ENCODE measurements at regions not wholly inside any gene's neighbourhood (a gene's known extent, or its start where the extent isn't known, plus 50 kb on each side); places are given as distances from the start of the nearest gene placed in this dataset.
"Not testable (repeated sequence)": the region's sequence is repeated elsewhere in the genome, so short reads cannot be mapped to it uniquely, and the experiment has no call there.

DNA sequence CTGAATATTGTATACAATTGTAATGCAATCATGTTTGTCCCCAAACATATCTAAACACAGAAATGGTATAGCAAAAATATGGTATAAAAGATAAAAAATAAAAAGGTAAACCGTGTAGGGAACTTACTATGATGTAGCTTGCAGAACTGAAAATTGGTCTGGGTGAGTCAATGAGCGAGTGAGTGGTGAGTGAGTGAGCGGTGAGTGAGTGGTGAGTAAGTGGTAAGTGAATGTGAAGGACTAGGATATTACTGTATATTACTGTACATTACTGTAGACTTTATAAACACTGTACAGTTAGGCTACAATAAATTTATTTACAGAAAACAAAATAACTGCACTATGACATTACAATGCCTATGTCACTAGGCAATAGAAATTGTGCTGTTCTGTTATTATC, 1163.2 kb upstream of the SORCS1 start:
- no peak for DNase-seq (ENCODE audit: low read depth in 6 of 9, low spot score in 9 of 9)
- Histone ChIP-seq H3K27me3 (ENCODE audit: control insufficient read depth in 2 of 2, insufficient read depth in 1 of 2, low read length in 1 of 2) (no peaks in the 10 kb centered on the region), H3K27ac (ENCODE audit: low read depth in 1 of 2, low read length in 1 of 2) (no peak overlapping the region), H3K36me3 (ENCODE audit: control insufficient read depth in 2 of 2, insufficient read depth in 2 of 2, low read length in 1 of 2) (no peaks in the 10 kb centered on the region), H3K9me3 (ENCODE audit: control insufficient read depth in 2 of 2, insufficient read depth in 1 of 2, low read length in 1 of 2) (no peaks in the 10 kb centered on the region), H3K4me3 (ENCODE audit: low read length in 2 of 2) (no peak overlapping the region), H3K4me1 (ENCODE audit: control insufficient read depth in 2 of 2, insufficient read depth in 2 of 2, low read length in 2 of 2) (no peaks in the 10 kb centered on the region)
- whole genome bisulfite sequencing = 94% methylated on average over 3 of the region's 3 CpGs

DNA sequence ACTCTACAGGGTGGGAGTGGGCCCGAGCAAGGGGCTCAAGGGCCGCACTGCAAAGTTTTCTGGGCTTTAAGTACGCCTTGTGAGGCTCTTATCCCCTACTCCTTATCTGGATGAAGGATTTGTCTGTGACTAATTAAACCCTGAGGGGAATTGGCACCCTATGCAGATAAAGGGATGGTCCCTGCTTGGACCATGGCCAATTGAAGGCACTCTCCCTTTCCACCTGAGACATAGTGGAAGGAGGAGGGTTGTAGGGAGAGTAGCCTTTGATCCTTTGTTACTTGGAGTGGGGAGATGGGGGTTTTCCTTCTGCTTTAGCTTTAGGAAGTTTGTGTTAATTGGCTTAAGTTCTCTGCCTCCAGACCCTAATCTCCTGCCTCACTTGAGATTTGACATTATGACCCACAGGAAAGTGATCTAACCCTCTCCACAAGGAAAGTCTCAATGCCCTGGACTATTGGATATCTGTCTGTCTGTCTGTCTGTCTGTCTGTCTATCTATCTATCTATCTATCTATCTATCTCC, 1158.8 kb upstream of the SORCS1 start:
- no peak for DNase-seq (ENCODE audit: low read depth in 6 of 9, low spot score in 9 of 9)
- H3K36me3 ChIP-seq (ENCODE audit: control insufficient read depth in 2 of 2, insufficient read depth in 2 of 2, low read length in 1 of 2) = no peaks in the 10 kb centered on the region
- no peak overlapping the region for H3K27ac ChIP-seq (ENCODE audit: low read depth in 1 of 2, low read length in 1 of 2)
- no peak overlapping the region for H3K4me3 ChIP-seq (ENCODE audit: low read length in 2 of 2)
- H3K9me3 ChIP-seq (ENCODE audit: control insufficient read depth in 2 of 2, insufficient read depth in 1 of 2, low read length in 1 of 2) = no peaks in the 10 kb centered on the region
- no peaks in the 10 kb centered on the region for H3K4me1 ChIP-seq (ENCODE audit: control insufficient read depth in 2 of 2, insufficient read depth in 2 of 2, low read length in 2 of 2)
- 58% methylated on average over 3 of the region's 3 CpGs for WGBS
- H3K27me3 ChIP-seq (ENCODE audit: control insufficient read depth in 2 of 2, insufficient read depth in 1 of 2, low read length in 1 of 2) = no peaks in the 10 kb centered on the region

DNA sequence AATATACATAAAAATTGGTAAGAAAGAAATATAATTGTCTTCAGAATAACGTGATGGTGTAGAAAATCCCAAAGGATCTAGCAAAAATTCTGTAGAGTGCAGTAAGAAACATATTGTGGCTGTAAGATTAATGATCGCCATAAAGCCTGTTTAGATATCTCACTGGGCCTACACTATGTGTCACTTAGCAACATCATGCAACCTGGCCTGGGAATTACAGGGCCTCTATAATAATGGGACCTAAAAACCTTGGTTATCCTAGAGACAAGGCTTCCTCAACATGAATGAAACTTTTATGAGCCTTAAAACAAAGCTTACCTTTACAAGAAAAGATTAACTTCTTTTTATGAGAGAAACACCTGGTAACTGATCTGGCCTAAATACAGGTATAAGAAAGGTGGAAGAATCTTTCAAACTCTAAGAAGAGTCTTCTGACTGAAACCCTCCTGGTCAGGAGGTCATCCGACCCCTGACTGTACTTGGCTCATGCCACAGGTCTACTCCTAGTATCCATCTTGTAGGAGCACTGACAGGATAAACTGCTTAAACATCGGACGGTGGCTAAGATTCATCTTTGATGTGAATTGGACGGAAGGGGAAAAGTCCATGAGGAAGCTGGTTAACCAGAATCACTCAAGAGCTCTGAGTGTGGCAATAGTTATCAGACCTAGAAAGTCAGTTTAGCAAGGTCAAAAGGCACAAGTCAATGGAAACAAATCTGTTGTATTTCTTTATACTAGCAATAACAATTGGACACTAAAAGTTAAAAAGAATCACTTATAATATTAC, 1155.1 kb upstream of the SORCS1 start:
- 92% methylated on average over 6 of the region's 6 CpGs for WGBS
- no peak for DNase-seq (ENCODE audit: low read depth in 6 of 9, low spot score in 9 of 9)
- Histone ChIP-seq H3K27ac (ENCODE audit: low read depth in 1 of 2, low read length in 1 of 2) (no peak overlapping the region), H3K4me1 (ENCODE audit: control insufficient read depth in 2 of 2, insufficient read depth in 2 of 2, low read length in 2 of 2) (no peaks in the 10 kb centered on the region), H3K4me3 (ENCODE audit: low read length in 2 of 2) (no peak overlapping the region), H3K27me3 (ENCODE audit: control insufficient read depth in 2 of 2, insufficient read depth in 1 of 2, low read length in 1 of 2) (no peaks in the 10 kb centered on the region), H3K36me3 (ENCODE audit: control insufficient read depth in 2 of 2, insufficient read depth in 2 of 2, low read length in 1 of 2) (no peaks in the 10 kb centered on the region), H3K9me3 (ENCODE audit: control insufficient read depth in 2 of 2, insufficient read depth in 1 of 2, low read length in 1 of 2) (no peaks in the 10 kb centered on the region)

DNA sequence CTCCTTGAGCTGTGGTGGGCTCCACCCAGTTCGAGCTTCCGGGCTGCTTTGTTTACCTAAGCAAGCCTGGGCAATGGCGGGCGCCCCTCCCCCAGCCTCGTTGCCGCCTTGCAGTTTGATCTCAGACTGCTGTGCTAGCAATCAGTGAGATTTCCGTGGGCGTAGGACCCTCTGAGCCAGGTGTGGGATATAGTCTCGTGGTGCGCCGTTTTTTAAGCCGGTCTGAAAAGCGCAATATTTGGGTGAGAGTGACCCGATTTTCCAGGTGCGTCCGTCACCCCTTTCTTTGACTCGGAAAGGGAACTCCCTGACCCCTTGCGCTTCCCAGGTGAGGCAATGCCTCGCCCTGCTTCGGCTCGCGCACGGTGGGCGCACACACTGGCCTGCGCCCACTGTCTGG, 1151.1 kb upstream of the SORCS1 start:
- DNase-seq (ENCODE audit: low read depth in 6 of 9, low spot score in 9 of 9); H3K36me3 ChIP-seq (ENCODE audit: control insufficient read depth in 2 of 2, insufficient read depth in 2 of 2, low read length in 1 of 2); H3K4me3 ChIP-seq (ENCODE audit: low read length in 2 of 2); H3K27me3 ChIP-seq (ENCODE audit: control insufficient read depth in 2 of 2, insufficient read depth in 1 of 2, low read length in 1 of 2); H3K9me3 ChIP-seq (ENCODE audit: control insufficient read depth in 2 of 2, insufficient read depth in 1 of 2, low read length in 1 of 2); H3K27ac ChIP-seq (ENCODE audit: low read depth in 1 of 2, low read length in 1 of 2); H3K4me1 ChIP-seq (ENCODE audit: control insufficient read depth in 2 of 2, insufficient read depth in 2 of 2, low read length in 2 of 2): not testable (repeated sequence)
- 27% methylated on average over 17 of the region's 25 CpGs for WGBS

DNA sequence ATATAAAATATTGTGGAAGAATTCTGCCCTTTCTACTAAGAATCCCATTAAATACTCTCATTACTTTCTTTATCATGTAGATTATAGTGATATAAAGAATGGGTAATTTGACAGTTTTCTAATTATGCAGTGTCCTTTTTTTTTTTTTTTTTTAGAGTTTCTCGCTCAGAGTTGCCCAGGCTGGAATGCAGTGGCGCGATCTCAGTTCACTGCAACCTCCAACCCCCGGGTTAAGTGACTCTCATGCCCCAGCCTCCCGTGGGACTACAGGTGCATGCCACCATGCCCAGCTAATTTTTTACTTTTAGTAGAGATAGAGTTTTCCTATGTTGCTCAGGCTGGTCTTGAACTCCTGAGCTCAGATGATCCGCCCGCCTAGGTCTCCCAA, 1143.4 kb upstream of the SORCS1 start:
- no peaks in the 10 kb centered on the region for H3K9me3 ChIP-seq (ENCODE audit: control insufficient read depth in 2 of 2, insufficient read depth in 1 of 2, low read length in 1 of 2)
- H3K4me1 ChIP-seq (ENCODE audit: control insufficient read depth in 2 of 2, insufficient read depth in 2 of 2, low read length in 2 of 2) = no peaks in the 10 kb centered on the region
- 95% methylated on average over 7 of the region's 7 CpGs for whole genome bisulfite sequencing
- no peak for DNase-seq (ENCODE audit: low read depth in 6 of 9, low spot score in 9 of 9)
- no peaks in the 10 kb centered on the region for H3K36me3 ChIP-seq (ENCODE audit: control insufficient read depth in 2 of 2, insufficient read depth in 2 of 2, low read length in 1 of 2)
- no peak overlapping the region for H3K4me3 ChIP-seq (ENCODE audit: low read length in 2 of 2)
- H3K27ac ChIP-seq (ENCODE audit: low read depth in 1 of 2, low read length in 1 of 2) = no peak overlapping the region
- no peaks in the 10 kb centered on the region for H3K27me3 ChIP-seq (ENCODE audit: control insufficient read depth in 2 of 2, insufficient read depth in 1 of 2, low read length in 1 of 2)

DNA sequence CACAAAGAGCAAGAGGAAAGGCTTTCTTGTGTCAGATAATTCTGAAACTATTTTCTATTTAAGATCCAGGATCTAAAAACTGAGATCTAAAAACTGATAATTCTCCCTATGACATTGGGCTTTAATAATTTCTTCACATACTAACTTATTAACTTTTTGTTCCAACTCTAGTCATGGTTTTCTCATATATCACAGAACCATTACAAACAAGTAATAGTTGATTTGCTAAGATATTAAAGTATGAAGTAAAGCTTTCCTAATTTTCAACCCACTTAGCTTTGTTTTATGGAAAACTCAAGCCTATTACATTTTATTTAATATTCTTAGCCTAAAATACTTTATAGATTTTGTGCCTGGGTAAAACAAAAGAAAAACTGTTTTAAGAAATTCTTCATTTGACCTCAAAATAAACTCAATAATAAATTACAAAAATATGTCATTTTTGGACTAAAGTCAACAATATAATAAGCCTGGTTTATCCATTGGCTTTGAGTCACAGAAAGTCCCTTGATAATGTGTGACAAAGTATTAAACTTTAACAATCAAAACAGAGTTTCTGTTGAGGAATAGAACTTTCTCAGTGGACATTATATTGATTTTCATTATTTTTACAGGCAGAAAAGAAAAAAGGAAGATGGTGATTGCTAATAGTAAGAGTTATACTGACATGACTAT, 1142.9 kb upstream of the SORCS1 start:
- no peak overlapping the region for H3K4me3 ChIP-seq (ENCODE audit: low read length in 2 of 2)
- no peaks in the 10 kb centered on the region for H3K9me3 ChIP-seq (ENCODE audit: control insufficient read depth in 2 of 2, insufficient read depth in 1 of 2, low read length in 1 of 2)
- no peak overlapping the region for H3K27ac ChIP-seq (ENCODE audit: low read depth in 1 of 2, low read length in 1 of 2)
- no peaks in the 10 kb centered on the region for H3K4me1 ChIP-seq (ENCODE audit: control insufficient read depth in 2 of 2, insufficient read depth in 2 of 2, low read length in 2 of 2)
- no peaks in the 10 kb centered on the region for H3K36me3 ChIP-seq (ENCODE audit: control insufficient read depth in 2 of 2, insufficient read depth in 2 of 2, low read length in 1 of 2)
- DNase-seq (ENCODE audit: low read depth in 6 of 9, low spot score in 9 of 9) = no peak
- H3K27me3 ChIP-seq (ENCODE audit: control insufficient read depth in 2 of 2, insufficient read depth in 1 of 2, low read length in 1 of 2) = no peaks in the 10 kb centered on the region

DNA sequence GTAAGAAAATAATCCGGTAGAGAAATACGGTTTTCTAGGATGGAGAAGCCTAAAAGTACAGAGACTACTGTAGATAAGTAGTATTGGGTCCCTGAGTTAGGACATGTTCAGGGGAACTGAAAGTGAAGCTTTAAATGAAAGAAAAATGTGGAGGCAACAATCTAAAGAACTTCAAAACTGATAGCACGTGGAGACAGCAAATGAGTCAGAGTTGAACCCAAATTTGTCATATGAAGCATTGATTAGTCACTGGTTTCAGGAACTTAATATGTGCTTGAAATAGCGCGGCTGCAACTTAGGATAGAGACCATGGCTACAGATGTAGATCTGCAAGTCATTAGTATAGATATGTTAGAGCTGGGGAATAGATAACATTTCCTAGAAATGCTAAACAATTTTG, 1138.6 kb upstream of the SORCS1 start:
- Histone ChIP-seq H3K4me3 (ENCODE audit: low read length in 2 of 2) (no peak overlapping the region), H3K4me1 (ENCODE audit: control insufficient read depth in 2 of 2, insufficient read depth in 2 of 2, low read length in 2 of 2) (no peaks in the 10 kb centered on the region), H3K36me3 (ENCODE audit: control insufficient read depth in 2 of 2, insufficient read depth in 2 of 2, low read length in 1 of 2) (no peaks in the 10 kb centered on the region), H3K27ac (ENCODE audit: low read depth in 1 of 2, low read length in 1 of 2) (no peak overlapping the region), H3K9me3 (ENCODE audit: control insufficient read depth in 2 of 2, insufficient read depth in 1 of 2, low read length in 1 of 2) (no peaks in the 10 kb centered on the region), H3K27me3 (ENCODE audit: control insufficient read depth in 2 of 2, insufficient read depth in 1 of 2, low read length in 1 of 2) (no peaks in the 10 kb centered on the region)
- DNase-seq (ENCODE audit: low read depth in 6 of 9, low spot score in 9 of 9) = no peak
- WGBS = 93% methylated on average over 5 of the region's 5 CpGs

DNA sequence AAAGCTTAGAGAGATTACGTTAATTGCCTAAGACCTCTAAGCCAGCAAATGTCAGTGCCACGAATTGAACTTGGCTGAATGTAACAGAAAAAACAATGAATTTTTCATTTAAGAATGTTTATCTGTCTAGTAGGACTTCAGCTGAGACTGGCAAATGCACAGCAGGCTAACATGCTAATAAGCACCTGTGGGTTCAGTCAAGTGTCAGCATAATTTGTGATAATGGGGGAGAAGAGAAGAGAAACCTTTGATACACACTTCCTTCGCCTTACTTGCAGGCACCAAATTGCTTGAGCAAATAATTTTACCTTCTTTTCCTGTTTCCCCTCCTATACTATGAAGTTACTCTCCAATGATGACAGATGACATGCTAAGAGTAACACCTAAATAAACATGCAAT, 1136.5 kb upstream of the SORCS1 start:
- Histone ChIP-seq H3K9me3 (ENCODE audit: control insufficient read depth in 2 of 2, insufficient read depth in 1 of 2, low read length in 1 of 2) (no peaks in the 10 kb centered on the region), H3K27ac (ENCODE audit: low read depth in 1 of 2, low read length in 1 of 2) (no peak overlapping the region), H3K27me3 (ENCODE audit: control insufficient read depth in 2 of 2, insufficient read depth in 1 of 2, low read length in 1 of 2) (no peaks in the 10 kb centered on the region), H3K36me3 (ENCODE audit: control insufficient read depth in 2 of 2, insufficient read depth in 2 of 2, low read length in 1 of 2) (no peaks in the 10 kb centered on the region), H3K4me3 (ENCODE audit: low read length in 2 of 2) (no peak overlapping the region), H3K4me1 (ENCODE audit: control insufficient read depth in 2 of 2, insufficient read depth in 2 of 2, low read length in 2 of 2) (no peaks in the 10 kb centered on the region)
- WGBS = 56% methylated on average over 3 of the region's 3 CpGs
- DNase-seq (ENCODE audit: low read depth in 6 of 9, low spot score in 9 of 9) = no peak

DNA sequence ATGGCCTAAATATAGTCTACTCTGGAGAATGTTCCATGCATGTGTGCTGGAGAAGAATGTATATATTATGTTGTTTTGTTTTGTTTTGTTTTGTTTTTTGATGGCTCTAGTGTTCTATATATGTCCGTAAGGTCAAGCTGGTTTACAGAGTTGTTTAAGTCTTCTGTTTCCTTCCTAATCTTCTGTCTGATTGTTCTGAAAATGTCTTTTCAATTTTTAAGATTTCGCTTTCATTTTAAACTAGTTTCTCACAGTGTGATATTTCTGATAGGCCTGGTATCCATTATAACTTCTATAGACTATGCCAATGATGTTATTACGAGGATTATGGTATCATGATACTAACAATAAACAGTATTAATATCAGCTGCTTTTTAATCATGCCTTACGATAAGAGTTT, 1126.3 kb upstream of the SORCS1 start:
- no peaks in the 10 kb centered on the region for H3K9me3 ChIP-seq (ENCODE audit: control insufficient read depth in 2 of 2, insufficient read depth in 1 of 2, low read length in 1 of 2)
- no peaks in the 10 kb centered on the region for H3K36me3 ChIP-seq (ENCODE audit: control insufficient read depth in 2 of 2, insufficient read depth in 2 of 2, low read length in 1 of 2)
- no peak for DNase-seq (ENCODE audit: low read depth in 6 of 9, low spot score in 9 of 9)
- WGBS = 94% methylated on average over 4 of the region's 4 CpGs
- no peak overlapping the region for H3K27ac ChIP-seq (ENCODE audit: low read depth in 1 of 2, low read length in 1 of 2)
- no peak overlapping the region for H3K4me3 ChIP-seq (ENCODE audit: low read length in 2 of 2)
- H3K4me1 ChIP-seq (ENCODE audit: control insufficient read depth in 2 of 2, insufficient read depth in 2 of 2, low read length in 2 of 2) = no peaks in the 10 kb centered on the region
- no peaks in the 10 kb centered on the region for H3K27me3 ChIP-seq (ENCODE audit: control insufficient read depth in 2 of 2, insufficient read depth in 1 of 2, low read length in 1 of 2)
